HUES6 (cell line): ENCODE measurements at regions not wholly inside any gene's neighbourhood (a gene's known extent, or its start where the extent isn't known, plus 50 kb on each side); places are given as distances from the start of the nearest gene placed in this dataset.

Source experiments
- H3K27ac ChIP-seq: 2 replicates; pipeline ENCODE4 v1.7.0; 2013; ENCODE audit warnings: low read depth, mild to moderate bottlenecking, low read length, inconsistent platforms
- H3K27me3 ChIP-seq: 2 replicates; pipeline ENCODE4 v1.6.1; 2013; ENCODE audit warnings: low read length; ENCODE audit not compliant: control insufficient read depth, insufficient read depth
- H3K36me3 ChIP-seq: 2 replicates; pipeline ENCODE4 v1.6.1; 2013; ENCODE audit warnings: low read length; ENCODE audit not compliant: control insufficient read depth, insufficient read depth
- H3K4me1 ChIP-seq: 2 replicates; pipeline ENCODE4 v1.6.1; 2013; ENCODE audit warnings: low read length; ENCODE audit not compliant: control insufficient read depth, insufficient read depth
- H3K4me3 ChIP-seq: 2 replicates; pipeline ENCODE4 v1.5.1; 2013; ENCODE audit warnings: low read depth, low read length
- H3K9ac ChIP-seq: one replicate; pipeline ENCODE4 v1.6.1; 2013; ENCODE audit warnings: mild to moderate bottlenecking, low read length
- H3K9me3 ChIP-seq: 2 replicates; pipeline ENCODE4 v1.6.1; 2013; ENCODE audit warnings: low read depth, low read length; ENCODE audit not compliant: control insufficient read depth, insufficient read depth

GRCh38 chr9:31950756-31951155 lies 433.7 kb upstream of the ACO1 start:
- Histone ChIP-seq H3K27me3 (no peaks in the 10 kb centered on the region), H3K9ac (no peak overlapping the region), H3K9me3 (peaks cover 22% of the 10 kb centered on the region), H3K4me3 (no peak overlapping the region), H3K27ac (no peak overlapping the region), H3K36me3 (no peaks in the 10 kb centered on the region), H3K4me1 (no peaks in the 10 kb centered on the region)

GRCh38 chr9:31958572-31958971 lies 425.9 kb upstream of the ACO1 start:
- H3K9me3 ChIP-seq = peaks cover 24% of the 10 kb centered on the region
- H3K27me3 ChIP-seq = no peaks in the 10 kb centered on the region
- no peak overlapping the region for H3K27ac ChIP-seq
- no peak overlapping the region for H3K4me3 ChIP-seq
- no peak overlapping the region for H3K9ac ChIP-seq
- H3K4me1 ChIP-seq = no peaks in the 10 kb centered on the region
- no peaks in the 10 kb centered on the region for H3K36me3 ChIP-seq

- no peaks in the 10 kb centered on the region for H3K4me1 ChIP-seq
These were observed 414.9 kb upstream of the ACO1 start for GRCh38 chr9:31969552-31969951.

GRCh38 chr9:31983895-31984294 lies 400.5 kb upstream of the ACO1 start:
- no peaks in the 10 kb centered on the region for H3K36me3 ChIP-seq
- no peak overlapping the region for H3K9ac ChIP-seq
- H3K4me3 ChIP-seq = no peak overlapping the region
- H3K4me1 ChIP-seq = no peaks in the 10 kb centered on the region
- H3K27me3 ChIP-seq = no peaks in the 10 kb centered on the region
- no peak overlapping the region for H3K27ac ChIP-seq
- H3K9me3 ChIP-seq = peaks cover 15% of the 10 kb centered on the region

More at GRCh38 chr9:31969552-31969951, 414.9 kb upstream of the ACO1 start:
- Histone ChIP-seq H3K27ac (no peak overlapping the region), H3K9me3 (no peaks in the 10 kb centered on the region), H3K36me3 (no peaks in the 10 kb centered on the region), H3K4me3 (no peak overlapping the region), H3K27me3 (no peaks in the 10 kb centered on the region), H3K9ac (no peak overlapping the region)

GRCh38 chr9:31996331-31996730 lies 388.1 kb upstream of the ACO1 start:
- no peaks in the 10 kb centered on the region for H3K4me1 ChIP-seq
- H3K27ac ChIP-seq = no peak overlapping the region
- no peaks in the 10 kb centered on the region for H3K9me3 ChIP-seq
- no peaks in the 10 kb centered on the region for H3K27me3 ChIP-seq
- no peak overlapping the region for H3K9ac ChIP-seq
- no peak overlapping the region for H3K4me3 ChIP-seq
- H3K36me3 ChIP-seq = no peaks in the 10 kb centered on the region

- no peak overlapping the region for H3K9ac ChIP-seq
- H3K9me3 ChIP-seq = no peaks in the 10 kb centered on the region
- no peaks in the 10 kb centered on the region for H3K4me1 ChIP-seq
- H3K36me3 ChIP-seq = no peaks in the 10 kb centered on the region
- no peaks in the 10 kb centered on the region for H3K27me3 ChIP-seq
- H3K4me3 ChIP-seq = no peak overlapping the region
- H3K27ac ChIP-seq = no peak overlapping the region
These were observed 379.9 kb upstream of the ACO1 start for GRCh38 chr9:32004431-32005076.

GRCh38 chr9:32010322-32010721 lies 374.1 kb upstream of the ACO1 start:
- peaks cover 6% of the 10 kb centered on the region for H3K9me3 ChIP-seq
- no peak overlapping the region for H3K27ac ChIP-seq
- H3K4me3 ChIP-seq = no peak overlapping the region
- H3K27me3 ChIP-seq = no peaks in the 10 kb centered on the region
- H3K36me3 ChIP-seq = no peaks in the 10 kb centered on the region
- no peak overlapping the region for H3K9ac ChIP-seq
- no peaks in the 10 kb centered on the region for H3K4me1 ChIP-seq

GRCh38 chr9:32011049-32011448 lies 373.4 kb upstream of the ACO1 start:
- H3K4me3 ChIP-seq = no peak overlapping the region
- no peak overlapping the region for H3K9ac ChIP-seq
- no peaks in the 10 kb centered on the region for H3K4me1 ChIP-seq
- H3K36me3 ChIP-seq = no peaks in the 10 kb centered on the region
- H3K9me3 ChIP-seq = peaks cover 13% of the 10 kb centered on the region
- H3K27ac ChIP-seq = no peak overlapping the region
- no peaks in the 10 kb centered on the region for H3K27me3 ChIP-seq

GRCh38 chr9:32015795-32016194 lies 368.6 kb upstream of the ACO1 start:
- no peak overlapping the region for H3K9ac ChIP-seq
- H3K4me1 ChIP-seq = no peaks in the 10 kb centered on the region
- no peak overlapping the region for H3K27ac ChIP-seq
- no peak overlapping the region for H3K4me3 ChIP-seq
- H3K27me3 ChIP-seq = no peaks in the 10 kb centered on the region
- peaks cover 14% of the 10 kb centered on the region for H3K9me3 ChIP-seq
- no peaks in the 10 kb centered on the region for H3K36me3 ChIP-seq

GRCh38 chr9:32045513-32045912 lies 338.9 kb upstream of the ACO1 start:
- H3K9ac ChIP-seq = no peak overlapping the region
- no peaks in the 10 kb centered on the region for H3K27me3 ChIP-seq
- H3K36me3 ChIP-seq = no peaks in the 10 kb centered on the region
- H3K4me1 ChIP-seq = no peaks in the 10 kb centered on the region
- no peak overlapping the region for H3K4me3 ChIP-seq
- no peak overlapping the region for H3K27ac ChIP-seq
- H3K9me3 ChIP-seq = no peaks in the 10 kb centered on the region

GRCh38 chr9:32067261-32067660 lies 317.2 kb upstream of the ACO1 start:
- Histone ChIP-seq H3K27me3 (no peaks in the 10 kb centered on the region), H3K4me1 (no peaks in the 10 kb centered on the region), H3K4me3 (no peak overlapping the region), H3K27ac (no peak overlapping the region), H3K9me3 (no peaks in the 10 kb centered on the region), H3K9ac (no peak overlapping the region), H3K36me3 (no peaks in the 10 kb centered on the region)
